Neural cell (in vitro differentiated cells): ENCODE measurements at regions not wholly inside any gene's neighbourhood (a gene's known extent, or its start where the extent isn't known, plus 50 kb on each side); places are given as distances from the start of the nearest gene placed in this dataset.

Experiments
- CTCF ChIP-seq: fragments of 450-650 bp; IDR thresholded peaks from 2 replicates; pipeline ENCODE4 v1.5.1; 2014; ENCODE audit warnings: antibody characterized with exemption, mild to moderate bottlenecking, moderate library complexity; ENCODE audit not compliant: poor library complexity, severe bottlenecking
- EP300 ChIP-seq: fragments of 450-650 bp; conservative IDR thresholded peaks from 2 replicates; pipeline ENCODE4 v1.6.1; 2014; ENCODE audit warnings: antibody characterized with exemption, mild to moderate bottlenecking, moderate library complexity; ENCODE audit not compliant: poor library complexity, severe bottlenecking
- EZH2 ChIP-seq: fragments of 200-600, 300-800 bp; shearing (Covaris generic), sonication (generic); IDR thresholded peaks from 2 replicates; pipeline ENCODE4 v1.6.1; 2014; ENCODE audit warnings: antibody characterized with exemption, low read length, borderline replicate concordance, mild to moderate bottlenecking; ENCODE audit not compliant: insufficient read depth, poor library complexity, severe bottlenecking
- POLR2AphosphoS5 ChIP-seq: IDR thresholded peaks from 2 replicates; pipeline ENCODE4 v1.6.1; 2012
- RAD21 ChIP-seq: fragments of 450-650 bp; conservative IDR thresholded peaks from 2 replicates; pipeline ENCODE4 v1.6.1; 2014; ENCODE audit warnings: antibody characterized with exemption, mild to moderate bottlenecking, moderate library complexity
- REST ChIP-seq: IDR thresholded peaks from 2 replicates; pipeline ENCODE4 v1.6.1; 2012; ENCODE audit warnings: borderline replicate concordance
- TAF1 ChIP-seq: IDR thresholded peaks from 2 replicates; pipeline ENCODE4 v1.6.1; 2012; ENCODE audit warnings: low read depth

- TF ChIP-seq CTCF (no peak), EZH2 (no peak), POLR2AphosphoS5 (no peak), RAD21 (no peak), EP300 (no peak), REST (no peak), TAF1 (no peak)
Measured at GRCh38 chr1:193558491-193559028, 372.1 kb upstream of the B3GALT2 start.
